ENCODE measurements at regions not wholly inside any gene's neighbourhood (a gene's known extent, or its start where the extent isn't known, plus 50 kb on each side); places are given as distances from the start of the nearest gene placed in this dataset.

DNA sequence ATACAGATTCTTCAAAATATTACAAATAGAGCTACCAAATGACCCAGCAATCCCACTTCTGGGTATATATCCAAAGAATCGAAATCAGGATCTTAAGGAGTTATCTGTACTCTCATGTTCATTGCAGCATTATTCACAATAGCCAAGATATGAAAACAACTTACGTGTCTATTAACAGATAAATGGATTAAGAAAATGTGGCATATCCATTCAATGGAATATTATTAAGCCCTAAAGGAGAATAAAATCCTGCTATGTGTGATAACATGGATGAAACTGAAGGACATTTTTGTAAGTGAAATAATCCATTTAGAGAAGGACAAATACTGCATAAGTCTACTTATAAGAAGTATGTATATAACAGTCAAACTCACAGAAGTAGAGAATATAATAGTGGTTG is 450.6 kb downstream of the TMEM232 start:
- TF ChIP-seq, protein P1, sequence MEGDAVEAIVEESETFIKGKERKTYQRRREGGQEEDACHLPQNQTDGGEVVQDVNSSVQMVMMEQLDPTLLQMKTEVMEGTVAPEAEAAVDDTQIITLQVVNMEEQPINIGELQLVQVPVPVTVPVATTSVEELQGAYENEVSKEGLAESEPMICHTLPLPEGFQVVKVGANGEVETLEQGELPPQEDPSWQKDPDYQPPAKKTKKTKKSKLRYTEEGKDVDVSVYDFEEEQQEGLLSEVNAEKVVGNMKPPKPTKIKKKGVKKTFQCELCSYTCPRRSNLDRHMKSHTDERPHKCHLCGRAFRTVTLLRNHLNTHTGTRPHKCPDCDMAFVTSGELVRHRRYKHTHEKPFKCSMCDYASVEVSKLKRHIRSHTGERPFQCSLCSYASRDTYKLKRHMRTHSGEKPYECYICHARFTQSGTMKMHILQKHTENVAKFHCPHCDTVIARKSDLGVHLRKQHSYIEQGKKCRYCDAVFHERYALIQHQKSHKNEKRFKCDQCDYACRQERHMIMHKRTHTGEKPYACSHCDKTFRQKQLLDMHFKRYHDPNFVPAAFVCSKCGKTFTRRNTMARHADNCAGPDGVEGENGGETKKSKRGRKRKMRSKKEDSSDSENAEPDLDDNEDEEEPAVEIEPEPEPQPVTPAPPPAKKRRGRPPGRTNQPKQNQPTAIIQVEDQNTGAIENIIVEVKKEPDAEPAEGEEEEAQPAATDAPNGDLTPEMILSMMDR (IDR thresholded peaks at IDR 0.05; ENCODE audit: insufficient read depth, low read length), result no peak
- TF ChIP-seq POLR2AphosphoS5 (IDR thresholded peaks at IDR 0.05; ENCODE audit: low read depth), result no peak
